GM19438 (cell line): ENCODE measurements at regions not wholly inside any gene's neighbourhood (a gene's known extent, or its start where the extent isn't known, plus 50 kb on each side); places are given as distances from the start of the nearest gene placed in this dataset.

Source experiments
- ATAC-seq: cut with Tn5 transposase; IDR thresholded peaks from one replicate; pipeline ENCODE4 v1.9.1; 2021; ENCODE audit warnings: low read depth; ENCODE audit not compliant: unreplicated experiment

GRCh38 chr2:217092710-217093379, 233.0 kb upstream of the TNP1 start:
- no peak for ATAC-seq

- no peak for ATAC-seq
Measured at GRCh38 chr2:217091531-217091930, 231.7 kb upstream of the TNP1 start.

DNA sequence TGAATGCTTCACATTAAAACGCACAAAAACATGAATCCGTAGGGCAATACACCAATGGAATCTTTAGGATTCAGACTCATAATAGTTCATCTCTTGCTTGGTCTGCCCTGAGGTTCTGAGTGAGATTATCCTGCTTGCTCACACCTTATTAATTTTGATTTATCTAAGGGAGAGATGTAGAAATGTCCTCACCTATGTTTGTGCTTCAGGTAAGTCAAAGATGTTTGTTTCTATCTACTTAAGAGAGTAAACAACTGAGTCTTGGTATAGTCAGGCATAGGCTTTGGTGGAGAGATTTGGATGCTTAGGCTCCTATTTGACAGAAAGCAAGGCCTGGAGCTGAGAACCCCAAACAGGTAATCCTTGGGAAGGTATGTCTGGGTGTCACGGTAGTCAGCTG, 231.0 kb upstream of the TNP1 start:
- ATAC-seq = no peak

GRCh38 chr2:217090024-217090473, 230.2 kb upstream of the TNP1 start:
- ATAC-seq = peak; percentile 72

DNA sequence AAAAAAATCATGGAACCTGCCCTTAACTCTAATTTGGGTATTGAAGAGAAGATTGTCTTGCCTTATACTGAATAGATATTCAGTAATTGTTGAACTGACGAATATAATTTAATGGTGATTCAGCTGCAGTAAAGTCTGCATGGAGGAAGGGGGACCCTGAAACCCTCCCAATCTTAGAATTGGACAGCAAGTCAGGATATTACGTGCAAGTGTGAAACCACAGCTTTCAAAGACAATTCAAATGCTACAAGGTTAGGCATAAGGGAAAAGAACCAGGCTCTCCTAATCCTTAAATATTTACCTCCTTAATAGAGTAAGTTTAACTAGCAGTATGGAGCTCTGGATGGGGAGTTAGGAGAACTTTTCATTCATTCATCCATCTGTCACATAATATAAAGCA, 226.9 kb upstream of the TNP1 start:
- no peak for ATAC-seq

DNA sequence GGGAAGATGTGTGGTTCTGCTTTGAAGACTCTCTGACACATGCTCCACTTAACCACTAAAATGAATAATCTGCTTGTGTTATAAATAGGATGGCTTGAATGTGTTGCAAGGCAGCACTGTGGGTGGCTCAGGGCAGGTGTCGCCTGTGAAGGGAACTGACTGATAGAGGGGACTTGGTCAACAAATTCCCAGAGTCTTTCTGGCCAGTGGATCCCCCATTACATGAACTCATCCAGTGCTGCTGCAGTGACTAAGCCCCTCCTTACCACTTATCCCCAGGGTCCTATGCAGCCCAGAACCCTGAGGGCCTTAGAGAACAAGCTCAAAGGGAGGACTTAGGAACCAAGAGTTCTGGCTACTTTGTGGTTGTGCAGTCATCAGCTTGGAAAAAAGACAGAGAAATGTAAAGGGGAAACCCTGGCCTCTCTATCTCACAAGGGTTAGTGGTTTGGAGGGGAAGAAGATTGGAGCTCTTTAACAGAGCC, 226.2 kb upstream of the TNP1 start:
- ATAC-seq = peak; percentile 28

- ATAC-seq = no peak
Measured at GRCh38 chr2:217085543-217085942, 225.7 kb upstream of the TNP1 start.

GRCh38 chr2:217081799-217082198, 221.9 kb upstream of the TNP1 start:
- no peak for ATAC-seq

DNA sequence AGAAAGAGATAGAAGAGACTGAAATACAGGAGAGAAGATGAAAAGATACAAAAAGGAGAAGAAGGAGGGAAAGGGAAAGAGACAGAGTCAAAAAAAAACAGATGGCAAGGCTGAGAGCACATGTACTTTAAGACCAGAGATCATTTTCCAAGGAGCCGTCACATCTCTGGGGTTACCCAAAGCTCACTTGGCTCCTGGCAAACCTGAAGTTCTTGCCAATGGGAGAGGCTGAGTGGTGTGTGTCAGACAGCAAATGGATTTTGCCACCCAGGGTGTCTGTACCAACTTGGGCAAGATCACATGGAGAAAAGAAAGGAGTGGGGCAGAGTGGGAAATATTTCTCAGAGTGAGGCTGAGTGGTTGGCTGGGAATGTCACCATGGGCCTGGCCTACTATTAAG, 219.3 kb upstream of the TNP1 start:
- ATAC-seq = no peak

DNA sequence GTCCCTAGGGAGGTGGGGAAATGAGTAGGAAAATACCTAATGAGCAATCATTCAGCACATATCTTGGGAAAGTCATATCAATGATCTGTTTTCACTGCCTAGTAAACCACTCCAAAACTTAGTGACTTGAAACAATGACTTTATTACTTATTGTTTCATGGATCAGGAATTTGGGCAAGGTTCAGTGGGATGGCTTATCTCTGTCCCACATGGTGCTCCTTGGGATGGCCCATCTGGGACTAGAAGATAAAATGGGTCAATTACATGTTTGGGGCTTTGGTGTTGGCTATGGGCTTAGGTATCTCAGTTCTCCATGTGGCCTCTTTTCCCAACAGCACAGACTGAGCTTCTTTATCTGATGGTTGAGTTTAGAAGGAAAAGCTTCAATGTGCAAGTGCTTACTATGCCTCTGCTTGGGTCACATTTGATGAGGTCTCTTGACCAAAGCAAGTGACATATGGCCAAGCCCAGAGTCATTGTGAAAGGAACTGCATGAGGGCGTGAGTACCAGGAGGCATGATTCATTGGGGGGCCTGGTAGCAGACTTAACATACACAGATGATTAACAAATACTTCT, 218.1 kb upstream of the TNP1 start:
- ATAC-seq = no peak

- ATAC-seq = no peak
Measured at GRCh38 chr2:217076657-217077232, 216.9 kb upstream of the TNP1 start.

DNA sequence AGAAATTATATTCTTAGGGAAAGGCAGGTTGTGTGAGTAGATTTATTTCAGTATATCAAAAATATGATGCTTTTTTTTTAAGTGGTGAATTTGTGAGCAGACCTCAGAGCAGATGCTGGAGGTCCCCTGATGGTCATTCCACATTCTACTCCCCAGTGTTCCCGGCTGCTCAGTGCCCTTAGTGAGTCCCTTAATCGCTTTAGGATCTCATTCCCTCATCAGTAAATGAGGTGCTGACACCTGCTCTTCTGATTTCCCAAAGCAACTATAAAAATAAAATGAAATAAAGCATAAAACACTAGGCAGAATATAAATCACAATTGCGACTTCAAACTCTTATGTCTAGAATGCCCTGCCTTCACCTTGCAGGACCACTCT, 216.2 kb upstream of the TNP1 start:
- no peak for ATAC-seq

- no peak for ATAC-seq
Measured at GRCh38 chr2:217075268-217076057, 215.6 kb upstream of the TNP1 start.

DNA sequence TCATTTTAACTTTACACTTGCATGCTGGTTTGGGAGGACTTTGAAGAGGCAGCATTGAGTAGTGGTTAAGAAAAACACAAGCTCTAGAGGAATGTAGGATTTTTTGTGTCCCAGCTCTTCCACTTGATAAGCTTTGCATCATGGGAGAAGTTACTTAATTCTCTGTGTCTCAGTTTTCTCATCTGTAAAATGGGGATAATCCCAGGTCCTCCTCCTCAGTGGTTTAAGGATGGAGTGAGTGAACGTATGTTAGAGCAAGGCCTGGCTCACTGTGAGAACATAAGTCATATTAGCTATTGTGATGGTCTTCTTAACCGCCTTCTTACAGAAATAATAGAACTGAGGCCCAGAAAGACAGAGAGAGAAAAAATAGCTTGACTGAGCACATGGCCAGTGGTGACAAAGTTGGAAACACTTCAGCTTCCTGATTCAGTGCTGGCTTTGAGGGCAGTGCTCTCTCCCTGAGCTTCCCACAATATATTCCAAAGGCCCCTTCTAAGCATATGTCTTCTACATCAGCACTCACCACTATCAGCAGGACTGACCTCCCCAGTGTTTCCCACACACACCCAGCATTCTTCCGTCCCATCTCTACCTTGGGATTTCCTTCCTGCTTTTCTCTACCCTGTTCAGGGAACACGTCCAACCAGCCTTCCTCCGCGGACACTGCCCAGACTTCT, 214.9 kb upstream of the TNP1 start:
- ATAC-seq = no peak

GRCh38 chr2:217071416-217071815, 211.6 kb upstream of the TNP1 start:
- no peak for ATAC-seq

- no peak for ATAC-seq
Measured at GRCh38 chr2:217070611-217071010, 210.7 kb upstream of the TNP1 start.

- no peak for ATAC-seq
Measured at GRCh38 chr2:217070043-217070430, 210.2 kb upstream of the TNP1 start.

GRCh38 chr2:217069263-217070042, 209.6 kb upstream of the TNP1 start:
- ATAC-seq = no peak

DNA sequence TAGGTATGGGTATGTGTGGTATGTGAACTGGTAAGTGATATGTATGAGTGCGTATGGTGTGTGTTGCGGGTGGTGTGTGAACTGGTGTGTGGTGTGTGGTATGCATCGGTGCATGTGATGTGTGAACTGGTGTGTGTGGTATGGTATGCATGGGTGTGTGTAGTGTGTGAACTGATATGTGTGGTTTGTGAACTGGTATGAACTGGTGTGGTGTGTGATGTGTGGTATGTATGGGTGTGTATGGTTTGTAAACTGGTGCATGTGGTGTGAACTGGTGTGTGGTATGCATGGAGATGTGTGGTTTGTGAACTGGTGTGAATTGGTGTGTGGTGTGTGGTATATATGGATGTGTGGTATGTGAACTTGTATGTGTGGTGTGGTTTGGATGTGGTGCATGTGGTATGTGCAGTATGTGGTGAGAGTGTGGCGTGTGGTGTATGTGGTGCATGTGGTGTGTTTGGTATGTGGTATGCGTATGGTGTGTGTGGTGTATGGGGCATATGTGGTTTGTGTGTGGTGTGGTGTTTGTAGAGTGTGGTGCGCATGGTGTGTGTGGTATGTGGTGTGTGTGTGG, 208.9 kb upstream of the TNP1 start:
- no peak for ATAC-seq

DNA sequence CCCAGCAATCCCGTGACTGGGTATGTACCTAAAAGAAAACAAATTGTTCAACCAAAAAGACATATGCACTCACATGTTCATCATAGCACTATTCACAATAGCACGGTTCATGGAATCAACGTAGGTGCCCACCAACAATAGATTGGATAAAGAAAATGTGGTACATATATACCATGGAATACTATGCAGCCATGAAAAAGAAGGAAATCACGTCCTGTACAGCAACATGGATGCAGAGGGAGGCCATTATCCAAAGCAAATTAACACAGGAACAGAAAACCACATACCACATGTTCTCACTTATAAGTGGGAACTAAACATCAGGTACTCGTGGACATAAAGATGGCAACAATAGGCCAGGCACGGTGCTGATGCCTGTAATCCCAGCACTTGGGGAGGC, 207.9 kb upstream of the TNP1 start:
- ATAC-seq = no peak
